Osteocyte (in vitro differentiated cells): ENCODE measurements at regions not wholly inside any gene's neighbourhood (a gene's known extent, or its start where the extent isn't known, plus 50 kb on each side); places are given as distances from the start of the nearest gene placed in this dataset.
"Not testable (repeated sequence)": the region's sequence is repeated elsewhere in the genome, so short reads cannot be mapped to it uniquely, and the experiment has no call there.

ENCODE experiments used
- DNase-seq: peaks from one replicate; pipeline ENCODE4 v3.0.0; 2021; ENCODE audit warnings: mixed read lengths; ENCODE audit not compliant: unreplicated experiment; ENCODE audit errors: extremely low spot score
- H3K27ac Mint-ChIP-seq: one replicate; pipeline ENCODE4 v1.8.0; 2021; ENCODE audit warnings: mild to moderate bottlenecking, mixed read lengths; ENCODE audit not compliant: unreplicated experiment
- H3K27me3 Mint-ChIP-seq: one replicate; pipeline ENCODE4 v1.8.0; 2021; ENCODE audit warnings: mixed read lengths; ENCODE audit not compliant: unreplicated experiment
- H3K36me3 Mint-ChIP-seq: one replicate; pipeline ENCODE4 v1.8.0; 2021; ENCODE audit warnings: mixed read lengths; ENCODE audit not compliant: unreplicated experiment
- H3K4me1 Mint-ChIP-seq: one replicate; pipeline ENCODE4 v1.8.0; 2021; ENCODE audit warnings: mixed read lengths; ENCODE audit not compliant: unreplicated experiment
- H3K4me3 Mint-ChIP-seq: one replicate; pipeline ENCODE4 v1.8.0; 2021; ENCODE audit warnings: mild to moderate bottlenecking, moderate library complexity, mixed read lengths; ENCODE audit not compliant: unreplicated experiment
- H3K9me3 Mint-ChIP-seq: one replicate; pipeline ENCODE4 v1.8.0; 2021; ENCODE audit warnings: mixed read lengths; ENCODE audit not compliant: unreplicated experiment
- TF ChIP-seq, protein P1 (sequence below): fragments of 200-600 bp; sonication (generic); IDR thresholded peaks from 2 replicates; pipeline ENCODE4 v1.5.0; 2021; ENCODE audit warnings: antibody characterized with exemption, mild to moderate bottlenecking, moderate library complexity

DNA sequence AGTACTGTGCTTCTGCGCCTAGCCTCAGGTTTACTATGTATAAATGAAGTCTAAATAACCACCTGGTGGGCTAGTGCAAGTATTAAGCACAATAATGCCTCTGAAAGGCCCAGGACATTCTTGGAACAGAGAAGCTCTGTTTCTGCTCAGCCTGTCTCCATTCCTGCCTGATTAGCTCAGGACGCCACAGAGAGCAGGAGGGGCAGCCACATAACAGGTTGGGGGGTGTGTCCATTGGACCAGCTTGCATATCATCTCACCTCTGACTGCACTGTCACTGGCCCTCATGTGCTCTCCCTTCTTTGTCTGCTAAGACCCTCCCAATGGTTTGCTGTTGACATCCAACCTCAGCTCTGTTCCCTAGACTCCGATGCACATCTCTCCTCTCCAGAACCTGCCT, 52.8 kb upstream of the IKZF1 start:
- Mint-ChIP-seq H3K36me3 (no peaks in the 10 kb centered on the region), H3K27me3 (no peaks in the 10 kb centered on the region), H3K4me1 (no peaks in the 10 kb centered on the region), H3K27ac (no peak overlapping the region), H3K9me3 (peaks cover 14% of the 10 kb centered on the region), H3K4me3 (no peak overlapping the region)
- no peak for DNase-seq
- TF ChIP-seq, protein P1, sequence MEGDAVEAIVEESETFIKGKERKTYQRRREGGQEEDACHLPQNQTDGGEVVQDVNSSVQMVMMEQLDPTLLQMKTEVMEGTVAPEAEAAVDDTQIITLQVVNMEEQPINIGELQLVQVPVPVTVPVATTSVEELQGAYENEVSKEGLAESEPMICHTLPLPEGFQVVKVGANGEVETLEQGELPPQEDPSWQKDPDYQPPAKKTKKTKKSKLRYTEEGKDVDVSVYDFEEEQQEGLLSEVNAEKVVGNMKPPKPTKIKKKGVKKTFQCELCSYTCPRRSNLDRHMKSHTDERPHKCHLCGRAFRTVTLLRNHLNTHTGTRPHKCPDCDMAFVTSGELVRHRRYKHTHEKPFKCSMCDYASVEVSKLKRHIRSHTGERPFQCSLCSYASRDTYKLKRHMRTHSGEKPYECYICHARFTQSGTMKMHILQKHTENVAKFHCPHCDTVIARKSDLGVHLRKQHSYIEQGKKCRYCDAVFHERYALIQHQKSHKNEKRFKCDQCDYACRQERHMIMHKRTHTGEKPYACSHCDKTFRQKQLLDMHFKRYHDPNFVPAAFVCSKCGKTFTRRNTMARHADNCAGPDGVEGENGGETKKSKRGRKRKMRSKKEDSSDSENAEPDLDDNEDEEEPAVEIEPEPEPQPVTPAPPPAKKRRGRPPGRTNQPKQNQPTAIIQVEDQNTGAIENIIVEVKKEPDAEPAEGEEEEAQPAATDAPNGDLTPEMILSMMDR: no peak

DNA sequence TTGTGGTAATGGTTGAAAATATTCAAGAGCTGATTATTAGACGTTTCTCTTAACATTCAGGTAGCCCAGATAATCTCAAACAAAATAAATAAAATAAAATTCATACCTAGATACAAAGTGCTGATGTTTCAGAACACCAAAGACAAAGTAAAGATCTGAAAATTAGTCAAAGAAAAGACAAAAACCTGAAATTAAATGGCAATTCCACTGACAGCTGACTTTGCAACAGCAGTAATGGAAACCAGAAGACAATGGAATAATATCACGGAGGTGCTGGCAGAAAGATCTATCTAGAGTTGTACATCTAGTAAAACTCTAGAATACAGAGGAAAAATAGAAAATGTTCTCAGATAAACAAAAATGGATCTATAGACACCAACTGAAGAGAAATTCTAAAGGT, 58.0 kb upstream of the IKZF1 start:
- TF ChIP-seq, protein P1: no peak
- Mint-ChIP-seq H3K4me3 (no peak overlapping the region), H3K27me3 (no peaks in the 10 kb centered on the region), H3K36me3 (no peaks in the 10 kb centered on the region), H3K9me3 (peaks cover 19% of the 10 kb centered on the region), H3K4me1 (no peaks in the 10 kb centered on the region), H3K27ac (no peak overlapping the region)
- DNase-seq: no peak

DNA sequence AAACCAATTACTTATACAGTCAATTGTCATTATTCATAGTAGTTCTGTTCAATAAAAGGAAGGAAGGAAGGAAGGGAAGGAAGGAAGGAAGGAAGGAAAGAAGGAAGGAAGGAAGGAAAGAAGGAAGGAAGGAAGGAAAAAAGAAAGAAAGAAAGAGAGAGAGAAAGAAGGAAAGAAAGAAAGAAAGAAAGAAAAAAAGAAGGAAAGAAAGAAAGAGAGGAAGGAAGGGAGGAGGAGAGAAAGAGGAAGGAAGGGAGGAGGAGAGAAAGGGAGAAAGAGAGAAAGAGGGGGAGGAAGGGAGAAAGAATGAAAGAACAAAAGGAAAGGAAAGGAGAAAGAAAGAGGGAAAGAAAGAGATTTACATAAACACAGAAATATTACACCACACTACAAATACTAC, 62.4 kb upstream of the IKZF1 start:
- not testable (repeated sequence) for H3K4me3 Mint-ChIP-seq, DNase-seq, H3K27me3 Mint-ChIP-seq, H3K27ac Mint-ChIP-seq, H3K4me1 Mint-ChIP-seq, H3K36me3 Mint-ChIP-seq
- H3K9me3 Mint-ChIP-seq: peaks cover 17% of the 10 kb centered on the region

DNA sequence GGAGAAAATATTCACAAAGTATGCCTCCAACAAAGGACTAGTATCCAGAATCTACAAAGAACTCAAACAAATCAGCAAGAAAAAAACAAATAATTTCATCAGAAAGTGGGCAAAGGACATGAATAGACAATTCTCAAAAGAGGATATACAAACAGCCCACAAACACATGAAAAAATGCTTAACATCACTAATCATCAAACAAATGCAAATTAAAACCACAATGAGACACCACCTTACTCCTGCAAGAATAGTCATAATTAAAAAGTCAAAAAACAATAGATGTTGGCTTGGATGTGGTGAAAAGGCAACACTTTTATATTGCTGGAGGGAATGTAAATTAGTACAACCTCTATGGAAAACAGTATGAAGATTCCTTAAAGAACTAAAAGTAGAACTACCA, 63.8 kb upstream of the IKZF1 start:
- not testable (repeated sequence) for H3K36me3 Mint-ChIP-seq, H3K4me3 Mint-ChIP-seq, DNase-seq, H3K4me1 Mint-ChIP-seq, H3K27me3 Mint-ChIP-seq, H3K27ac Mint-ChIP-seq
- peaks cover 10% of the 10 kb centered on the region for H3K9me3 Mint-ChIP-seq

DNA sequence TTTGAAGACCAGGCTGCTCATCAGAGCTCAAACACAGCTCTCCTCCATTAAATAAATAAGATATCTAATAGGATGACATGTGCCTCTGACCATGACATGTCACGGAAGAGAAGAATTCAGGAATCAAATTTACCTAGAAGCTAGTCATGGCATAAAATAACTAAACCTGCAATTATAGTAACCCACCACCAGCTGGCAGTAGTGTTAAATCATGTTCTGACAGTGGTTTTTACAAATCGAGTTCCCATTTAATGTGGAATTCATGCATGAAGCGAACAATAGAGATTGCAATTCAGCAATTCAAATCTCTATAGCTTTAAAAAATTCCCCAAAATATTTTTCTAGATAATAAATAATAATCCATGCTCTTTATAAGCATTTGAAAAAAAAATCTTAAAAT, 74.6 kb upstream of the IKZF1 start:
- Mint-ChIP-seq H3K9me3 (peaks cover 9% of the 10 kb centered on the region), H3K4me1 (no peaks in the 10 kb centered on the region), H3K27ac (no peak overlapping the region), H3K4me3 (no peak overlapping the region), H3K36me3 (no peaks in the 10 kb centered on the region), H3K27me3 (no peaks in the 10 kb centered on the region)
- TF ChIP-seq, protein P1: peak; percentile 15
- DNase-seq: no peak

DNA sequence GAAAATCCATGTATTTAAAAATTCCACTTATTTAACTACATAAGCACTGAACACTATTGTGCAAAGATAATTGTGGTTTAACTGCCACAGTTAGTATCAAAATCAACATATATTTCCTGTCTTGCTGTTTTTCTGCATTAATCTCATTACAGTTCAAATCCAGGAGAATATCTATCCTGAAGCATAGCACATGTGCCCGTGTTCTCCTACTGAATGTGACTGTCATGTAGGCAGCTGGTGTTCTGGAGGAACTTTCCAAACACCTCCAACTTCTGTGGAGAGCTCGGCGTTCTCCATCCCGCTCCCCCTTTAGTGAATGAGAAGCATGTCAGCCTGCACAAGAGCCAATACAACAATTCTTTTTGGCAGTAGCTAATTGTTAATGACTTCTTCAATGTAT, 76.4 kb upstream of the IKZF1 start:
- Mint-ChIP-seq H3K9me3 (peaks cover 9% of the 10 kb centered on the region), H3K4me1 (no peaks in the 10 kb centered on the region), H3K27ac (no peak overlapping the region), H3K36me3 (no peaks in the 10 kb centered on the region), H3K27me3 (no peaks in the 10 kb centered on the region), H3K4me3 (no peak overlapping the region)
- no peak for DNase-seq
- TF ChIP-seq, protein P1: no peak
